Liver (tissue), 8 donors: ENCODE measurements at regions not wholly inside any gene's neighbourhood (a gene's known extent, or its start where the extent isn't known, plus 50 kb on each side); places are given as distances from the start of the nearest gene placed in this dataset.

Experiments used
- DNase-seq: peaks from one replicate; pipeline ENCODE4 v3.0.0-alpha.2; 2017; ENCODE audit warnings: low spot score
- H3K27ac ChIP-seq, 2 donors: one replicate each; pipeline ENCODE4 v1.7.0; 2013; ENCODE audit warnings: inconsistent platforms in 2 of 2, low read length in 2 of 2, control low read depth in 1 of 2, low read depth in 1 of 2, mild to moderate bottlenecking in 1 of 2
- H3K27me3 ChIP-seq, 4 donors: one replicate each; pipeline versions ENCODE4 v1.6.1 to v1.7.0; 2013; ENCODE audit warnings: low read length in 3 of 4, inconsistent platforms in 1 of 4, mild to moderate bottlenecking in 1 of 4, moderate library complexity in 1 of 4; ENCODE audit not compliant: control insufficient read depth in 4 of 4, insufficient read depth in 4 of 4
- H3K36me3 ChIP-seq, 4 donors: one replicate each; pipeline versions ENCODE4 v1.6.1 to v1.7.0; 2013; ENCODE audit warnings: low read length in 3 of 4, mild to moderate bottlenecking in 3 of 4, low read depth in 1 of 4, moderate library complexity in 1 of 4; ENCODE audit not compliant: control insufficient read depth in 4 of 4, insufficient read depth in 3 of 4
- H3K4me1 ChIP-seq, 4 donors: one replicate each; pipeline versions ENCODE4 v1.6.1 to v1.7.0; 2013; ENCODE audit warnings: low read length in 3 of 4, mild to moderate bottlenecking in 3 of 4, moderate library complexity in 1 of 4; ENCODE audit not compliant: control insufficient read depth in 4 of 4, insufficient read depth in 4 of 4
- H3K4me3 ChIP-seq, 3 donors: one replicate each; pipeline versions ENCODE4 v1.6.1 to v1.7.0; 2013; ENCODE audit warnings: low read length in 3 of 3, control low read depth in 1 of 3, low read depth in 1 of 3, mild to moderate bottlenecking in 1 of 3
- H3K9ac ChIP-seq, 2 donors: one replicate each; pipeline ENCODE4 v1.7.0; 2013; ENCODE audit warnings: low read length in 2 of 2, mild to moderate bottlenecking in 2 of 2, moderate library complexity in 2 of 2, control low read depth in 1 of 2, low read depth in 1 of 2
- H3K9me3 ChIP-seq, 4 donors: one replicate each; pipeline versions ENCODE4 v1.6.1 to v1.7.0; 2013; ENCODE audit warnings: low read length in 3 of 4; ENCODE audit not compliant: control insufficient read depth in 4 of 4
- ATF3 ChIP-seq: IDR thresholded peaks from 2 replicates; pipeline ENCODE4 v1.6.1; 2016; ENCODE audit warnings: antibody characterized with exemption
- CTCF ChIP-seq: fragments of 150-350 bp; IDR thresholded peaks from 2 replicates; pipeline ENCODE4 v1.5.1; 2017; ENCODE audit warnings: improper control_type of control experiment, low read depth, low read length; ENCODE audit not compliant: missing input control
- FOXA1 ChIP-seq: IDR thresholded peaks from 2 replicates; pipeline ENCODE4 v1.6.1; 2016; ENCODE audit warnings: antibody characterized with exemption
- FOXA2 ChIP-seq: IDR thresholded peaks from 2 replicates; pipeline ENCODE4 v1.6.1; 2016; ENCODE audit warnings: antibody characterized with exemption
- GABPA ChIP-seq, 2 donors: IDR thresholded peaks in 1 of 2; conservative IDR thresholded peaks in 1 of 2; 2 replicates each; pipeline ENCODE4 v1.6.1; 2016; ENCODE audit warnings: antibody characterized with exemption in 2 of 2, mild to moderate bottlenecking in 1 of 2, moderate library complexity in 1 of 2
- HNF4A ChIP-seq, 2 donors: conservative IDR thresholded peaks; 2 replicates each; pipeline ENCODE4 v1.6.1; 2016; ENCODE audit warnings: antibody characterized with exemption in 2 of 2, mild to moderate bottlenecking in 2 of 2
- HNF4G ChIP-seq: IDR thresholded peaks from 2 replicates; pipeline ENCODE4 v1.6.1; 2016; ENCODE audit warnings: antibody characterized with exemption
- MAX ChIP-seq: IDR thresholded peaks from 2 replicates; pipeline ENCODE4 v1.6.1; 2016; ENCODE audit warnings: antibody characterized with exemption
- NR2F2 ChIP-seq: IDR thresholded peaks from 2 replicates; pipeline ENCODE4 v1.6.1; 2016; ENCODE audit warnings: antibody characterized with exemption
- RAD21 ChIP-seq, 2 donors: IDR thresholded peaks; 2 replicates each; pipeline ENCODE4 v1.6.1; 2016; ENCODE audit warnings: antibody characterized with exemption in 2 of 2, mild to moderate bottlenecking in 2 of 2
- REST ChIP-seq: IDR thresholded peaks from 2 replicates; pipeline ENCODE4 v1.6.1; 2016; ENCODE audit warnings: antibody characterized with exemption, mild to moderate bottlenecking
- RXRA ChIP-seq, 2 donors: IDR thresholded peaks; 2 replicates each; pipeline ENCODE4 v1.6.1; 2017 to 2018; ENCODE audit warnings: antibody characterized with exemption in 2 of 2, mild to moderate bottlenecking in 1 of 2
- TAF1 ChIP-seq: conservative IDR thresholded peaks from 2 replicates; pipeline ENCODE4 v1.6.1; 2016; ENCODE audit warnings: antibody characterized with exemption, mild to moderate bottlenecking
- YY1 ChIP-seq: IDR thresholded peaks from 2 replicates; pipeline ENCODE4 v1.6.1; 2016; ENCODE audit warnings: antibody characterized with exemption, mild to moderate bottlenecking
- ZBTB33 ChIP-seq: IDR thresholded peaks from 2 replicates; pipeline ENCODE4 v1.6.1; 2016; ENCODE audit warnings: antibody characterized with exemption
- WGBS: extraction: QIAGEN DNeasy Blood & Tissue Kit; methylation state at CpG from one replicate; pipeline ENCODE4 v1.1.7; 2013; 5-methylcytosine and 5-hydroxymethylcytosine counted together
- donor health status: healthy.
- donor health status: healthy.
- donor health status: healthy.
- donor health status: healthy.
- donor health status: healthy.

GRCh38 chr2:59789523-59789922 is 763.9 kb downstream of the BCL11A start:
- peaks cover 1 to 3% (median 2%) of the 10 kb centered on the region in 4 donors for H3K9me3 ChIP-seq

More at GRCh38 chr2:59789523-59789922, 763.9 kb downstream of the BCL11A start:
- TF ChIP-seq TAF1 (no peak), HNF4A (conservative IDR thresholded peaks at IDR 0.05) (no peak), RAD21 (IDR thresholded peaks at IDR 0.05) (no peak), FOXA1 (no peak), GABPA (IDR thresholded peaks at IDR 0.05 in 1 of 2, conservative IDR thresholded peaks at IDR 0.05 in 1 of 2) (no peak), REST (no peak), MAX (no peak), YY1 (no peak), RXRA (IDR thresholded peaks at IDR 0.05) (no peak), ZBTB33 (no peak), CTCF (no peak), HNF4G (no peak), FOXA2 (no peak), NR2F2 (no peak), ATF3 (no peak)
- Histone ChIP-seq H3K27me3 (no peaks in the 10 kb centered on the region), H3K9ac (no peak overlapping the region), H3K27ac (no peak overlapping the region), H3K4me1 (no peaks in the 10 kb centered on the region), H3K4me3 (no peak overlapping the region), H3K36me3 (no peaks in the 10 kb centered on the region)
- WGBS: 47% methylated on average over 2 of the region's 2 CpGs
- DNase-seq: no peak
